ENCODE measurements at regions not wholly inside any gene's neighbourhood (a gene's known extent, or its start where the extent isn't known, plus 50 kb on each side); places are given as distances from the start of the nearest gene placed in this dataset.
"Not testable (repeated sequence)": the region's sequence is repeated elsewhere in the genome, so short reads cannot be mapped to it uniquely, and the experiment has no call there.

DNA sequence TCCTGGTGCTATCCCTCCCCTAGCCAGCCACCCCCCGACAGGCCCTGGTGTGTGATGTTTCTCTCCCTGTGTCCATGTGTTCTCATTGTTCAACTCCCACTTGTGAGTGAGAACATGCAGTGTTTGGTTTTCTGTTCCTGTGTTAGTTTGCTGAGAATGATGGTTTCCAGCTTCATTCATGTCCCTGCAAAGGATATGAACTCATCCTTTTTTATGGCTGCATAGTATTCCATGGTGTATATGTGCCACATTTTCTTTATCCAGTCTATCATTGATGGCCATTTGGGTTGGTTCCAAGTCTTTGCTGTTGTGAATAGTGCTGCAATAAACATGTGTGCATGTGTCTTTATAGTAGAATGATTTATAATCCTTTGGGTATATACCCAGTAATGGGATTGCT, 122.1 kb downstream of the LEPR start:
- TF ChIP-seq, protein P1, sequence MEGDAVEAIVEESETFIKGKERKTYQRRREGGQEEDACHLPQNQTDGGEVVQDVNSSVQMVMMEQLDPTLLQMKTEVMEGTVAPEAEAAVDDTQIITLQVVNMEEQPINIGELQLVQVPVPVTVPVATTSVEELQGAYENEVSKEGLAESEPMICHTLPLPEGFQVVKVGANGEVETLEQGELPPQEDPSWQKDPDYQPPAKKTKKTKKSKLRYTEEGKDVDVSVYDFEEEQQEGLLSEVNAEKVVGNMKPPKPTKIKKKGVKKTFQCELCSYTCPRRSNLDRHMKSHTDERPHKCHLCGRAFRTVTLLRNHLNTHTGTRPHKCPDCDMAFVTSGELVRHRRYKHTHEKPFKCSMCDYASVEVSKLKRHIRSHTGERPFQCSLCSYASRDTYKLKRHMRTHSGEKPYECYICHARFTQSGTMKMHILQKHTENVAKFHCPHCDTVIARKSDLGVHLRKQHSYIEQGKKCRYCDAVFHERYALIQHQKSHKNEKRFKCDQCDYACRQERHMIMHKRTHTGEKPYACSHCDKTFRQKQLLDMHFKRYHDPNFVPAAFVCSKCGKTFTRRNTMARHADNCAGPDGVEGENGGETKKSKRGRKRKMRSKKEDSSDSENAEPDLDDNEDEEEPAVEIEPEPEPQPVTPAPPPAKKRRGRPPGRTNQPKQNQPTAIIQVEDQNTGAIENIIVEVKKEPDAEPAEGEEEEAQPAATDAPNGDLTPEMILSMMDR (conservative IDR thresholded peaks at IDR 0.05; ENCODE audit: low read depth in 2 of 2): not testable (repeated sequence)
- TF ChIP-seq EZH2phosphoT487 (IDR thresholded peaks at IDR 0.05; ENCODE audit: unreplicated experiment); POLR2AphosphoS5 (IDR thresholded peaks at IDR 0.05; ENCODE audit: low read depth); CREB1 (CRISPR knock-in tag; IDR thresholded peaks at IDR 0.05; ENCODE audit: low read depth); EZH2 (IDR thresholded peaks at IDR 0.05; ENCODE audit: low read depth, unreplicated experiment); JUNB (IDR thresholded peaks at IDR 0.05; ENCODE audit: unreplicated experiment): not testable (repeated sequence)
- TF ChIP-seq, protein P2, sequence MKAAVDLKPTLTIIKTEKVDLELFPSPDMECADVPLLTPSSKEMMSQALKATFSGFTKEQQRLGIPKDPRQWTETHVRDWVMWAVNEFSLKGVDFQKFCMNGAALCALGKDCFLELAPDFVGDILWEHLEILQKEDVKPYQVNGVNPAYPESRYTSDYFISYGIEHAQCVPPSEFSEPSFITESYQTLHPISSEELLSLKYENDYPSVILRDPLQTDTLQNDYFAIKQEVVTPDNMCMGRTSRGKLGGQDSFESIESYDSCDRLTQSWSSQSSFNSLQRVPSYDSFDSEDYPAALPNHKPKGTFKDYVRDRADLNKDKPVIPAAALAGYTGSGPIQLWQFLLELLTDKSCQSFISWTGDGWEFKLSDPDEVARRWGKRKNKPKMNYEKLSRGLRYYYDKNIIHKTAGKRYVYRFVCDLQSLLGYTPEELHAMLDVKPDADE (IDR thresholded peaks at IDR 0.05): not testable (repeated sequence)
- TF ChIP-seq, protein P3, sequence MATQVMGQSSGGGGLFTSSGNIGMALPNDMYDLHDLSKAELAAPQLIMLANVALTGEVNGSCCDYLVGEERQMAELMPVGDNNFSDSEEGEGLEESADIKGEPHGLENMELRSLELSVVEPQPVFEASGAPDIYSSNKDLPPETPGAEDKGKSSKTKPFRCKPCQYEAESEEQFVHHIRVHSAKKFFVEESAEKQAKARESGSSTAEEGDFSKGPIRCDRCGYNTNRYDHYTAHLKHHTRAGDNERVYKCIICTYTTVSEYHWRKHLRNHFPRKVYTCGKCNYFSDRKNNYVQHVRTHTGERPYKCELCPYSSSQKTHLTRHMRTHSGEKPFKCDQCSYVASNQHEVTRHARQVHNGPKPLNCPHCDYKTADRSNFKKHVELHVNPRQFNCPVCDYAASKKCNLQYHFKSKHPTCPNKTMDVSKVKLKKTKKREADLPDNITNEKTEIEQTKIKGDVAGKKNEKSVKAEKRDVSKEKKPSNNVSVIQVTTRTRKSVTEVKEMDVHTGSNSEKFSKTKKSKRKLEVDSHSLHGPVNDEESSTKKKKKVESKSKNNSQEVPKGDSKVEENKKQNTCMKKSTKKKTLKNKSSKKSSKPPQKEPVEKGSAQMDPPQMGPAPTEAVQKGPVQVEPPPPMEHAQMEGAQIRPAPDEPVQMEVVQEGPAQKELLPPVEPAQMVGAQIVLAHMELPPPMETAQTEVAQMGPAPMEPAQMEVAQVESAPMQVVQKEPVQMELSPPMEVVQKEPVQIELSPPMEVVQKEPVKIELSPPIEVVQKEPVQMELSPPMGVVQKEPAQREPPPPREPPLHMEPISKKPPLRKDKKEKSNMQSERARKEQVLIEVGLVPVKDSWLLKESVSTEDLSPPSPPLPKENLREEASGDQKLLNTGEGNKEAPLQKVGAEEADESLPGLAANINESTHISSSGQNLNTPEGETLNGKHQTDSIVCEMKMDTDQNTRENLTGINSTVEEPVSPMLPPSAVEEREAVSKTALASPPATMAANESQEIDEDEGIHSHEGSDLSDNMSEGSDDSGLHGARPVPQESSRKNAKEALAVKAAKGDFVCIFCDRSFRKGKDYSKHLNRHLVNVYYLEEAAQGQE (IDR thresholded peaks at IDR 0.05; ENCODE audit: unreplicated experiment): not testable (repeated sequence)
